ENCODE measurements at regions not wholly inside any gene's neighbourhood (a gene's known extent, or its start where the extent isn't known, plus 50 kb on each side); places are given as distances from the start of the nearest gene placed in this dataset.

- no peak for DNase-seq (ENCODE audit: low read depth, low spot score)
- intact Hi-C loops (cut with micrococcal nuclease): no loop called here
- POLR2A ChIA-PET: no interaction called here
Measured at GRCh38 chr20:10800288-10800687, 126.5 kb upstream of the JAG1 start.

DNA sequence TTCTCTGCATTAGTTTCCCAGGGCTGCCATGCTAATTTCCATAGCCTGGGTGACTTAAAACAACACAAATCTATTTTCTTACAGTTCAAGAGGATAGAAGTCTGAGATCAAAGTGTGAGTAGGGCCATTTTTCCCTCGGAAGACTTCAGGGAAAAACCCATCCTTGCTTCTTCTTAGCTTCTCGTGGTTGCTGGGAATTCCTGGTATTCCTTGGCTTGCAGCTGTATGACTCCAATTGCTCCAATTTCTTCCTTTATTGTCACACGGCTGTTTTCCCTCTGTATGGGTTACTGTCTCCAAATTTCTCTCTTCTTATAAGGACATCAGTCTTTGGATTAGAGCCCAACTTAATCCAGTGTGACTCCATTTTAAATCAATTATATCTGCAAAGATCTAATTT lies 128.4 kb upstream of the JAG1 start:
- Histone ChIP-seq H3K9me3 (ENCODE audit: control insufficient read depth in 1 of 2, insufficient read depth in 1 of 2, low read depth in 1 of 2, low read length in 2 of 2) (no peaks in the 10 kb centered on the region), H3K27me3 (ENCODE audit: insufficient read depth, low read length) (no peaks in the 10 kb centered on the region), H4K20me1 (ENCODE audit: insufficient read depth) (no peaks in the 10 kb centered on the region), H3K9me2 (ENCODE audit: insufficient read depth) (no peaks in the 10 kb centered on the region), H2AFZ (ENCODE audit: low read depth, low read length, poor library complexity, severe bottlenecking) (no peak overlapping the region), H3K36me3 (ENCODE audit: control insufficient read depth in 1 of 2, insufficient read depth in 2 of 2, low read length in 2 of 2) (no peaks in the 10 kb centered on the region), H3K27ac (ENCODE audit: low read depth, low read length) (no peak overlapping the region), H3K79me2 (ENCODE audit: insufficient read depth, low read length) (no peaks in the 10 kb centered on the region), H3K4me2 (ENCODE audit: low read length) (no peak overlapping the region), H3K9ac (ENCODE audit: low read length) (no peak overlapping the region), H3K4me1 (ENCODE audit: control insufficient read depth in 1 of 2, insufficient read depth in 2 of 2, low read length in 2 of 2) (no peaks in the 10 kb centered on the region), H3K4me3 (replicated peaks in 1 of 2; ENCODE audit: low read depth in 1 of 2, low read length in 2 of 2) (no peak overlapping the region)
- ChIA-PET POLR2A (no interaction called here), RAD21 (ENCODE audit: low non-redundant PET in 1 of 2, low total read pairs in 2 of 2, uncharacterized antibody in 2 of 2, unreplicated experiment in 2 of 2) (no interaction called here), CTCF (no interaction called here)
- BruUV-seq (replicated peaks): no TSS peak
- ATAC-seq (no peak), DNase-seq (ENCODE audit: low read depth, low spot score) (no peak)
- intact Hi-C loops (cut with micrococcal nuclease): no loop called here
- TF ChIP-seq, protein P1, sequence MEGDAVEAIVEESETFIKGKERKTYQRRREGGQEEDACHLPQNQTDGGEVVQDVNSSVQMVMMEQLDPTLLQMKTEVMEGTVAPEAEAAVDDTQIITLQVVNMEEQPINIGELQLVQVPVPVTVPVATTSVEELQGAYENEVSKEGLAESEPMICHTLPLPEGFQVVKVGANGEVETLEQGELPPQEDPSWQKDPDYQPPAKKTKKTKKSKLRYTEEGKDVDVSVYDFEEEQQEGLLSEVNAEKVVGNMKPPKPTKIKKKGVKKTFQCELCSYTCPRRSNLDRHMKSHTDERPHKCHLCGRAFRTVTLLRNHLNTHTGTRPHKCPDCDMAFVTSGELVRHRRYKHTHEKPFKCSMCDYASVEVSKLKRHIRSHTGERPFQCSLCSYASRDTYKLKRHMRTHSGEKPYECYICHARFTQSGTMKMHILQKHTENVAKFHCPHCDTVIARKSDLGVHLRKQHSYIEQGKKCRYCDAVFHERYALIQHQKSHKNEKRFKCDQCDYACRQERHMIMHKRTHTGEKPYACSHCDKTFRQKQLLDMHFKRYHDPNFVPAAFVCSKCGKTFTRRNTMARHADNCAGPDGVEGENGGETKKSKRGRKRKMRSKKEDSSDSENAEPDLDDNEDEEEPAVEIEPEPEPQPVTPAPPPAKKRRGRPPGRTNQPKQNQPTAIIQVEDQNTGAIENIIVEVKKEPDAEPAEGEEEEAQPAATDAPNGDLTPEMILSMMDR (IDR thresholded peaks at IDR 0.05 in 2 of 3, conservative IDR thresholded peaks at IDR 0.05 in 1 of 3; ENCODE audit: borderline replicate concordance in 1 of 3, insufficient read depth in 1 of 3, low read depth in 2 of 3, low read length in 2 of 3): no peak
- no peak for TF ChIP-seq EZH2phosphoT487 (IDR thresholded peaks at IDR 0.05; ENCODE audit: borderline replicate concordance)
- TF ChIP-seq JUND (IDR thresholded peaks at IDR 0.05): no peak
- TF ChIP-seq ZFX (IDR thresholded peaks at IDR 0.05): no peak
- TF ChIP-seq SIN3A (IDR thresholded peaks at IDR 0.05; ENCODE audit: low read depth): no peak
- TF ChIP-seq POLR2AphosphoS5 (IDR thresholded peaks at IDR 0.05; ENCODE audit: low read depth, low read length): no peak
- no peak for TF ChIP-seq SP1 (IDR thresholded peaks at IDR 0.05; ENCODE audit: low read depth)
- TF ChIP-seq, protein P2, sequence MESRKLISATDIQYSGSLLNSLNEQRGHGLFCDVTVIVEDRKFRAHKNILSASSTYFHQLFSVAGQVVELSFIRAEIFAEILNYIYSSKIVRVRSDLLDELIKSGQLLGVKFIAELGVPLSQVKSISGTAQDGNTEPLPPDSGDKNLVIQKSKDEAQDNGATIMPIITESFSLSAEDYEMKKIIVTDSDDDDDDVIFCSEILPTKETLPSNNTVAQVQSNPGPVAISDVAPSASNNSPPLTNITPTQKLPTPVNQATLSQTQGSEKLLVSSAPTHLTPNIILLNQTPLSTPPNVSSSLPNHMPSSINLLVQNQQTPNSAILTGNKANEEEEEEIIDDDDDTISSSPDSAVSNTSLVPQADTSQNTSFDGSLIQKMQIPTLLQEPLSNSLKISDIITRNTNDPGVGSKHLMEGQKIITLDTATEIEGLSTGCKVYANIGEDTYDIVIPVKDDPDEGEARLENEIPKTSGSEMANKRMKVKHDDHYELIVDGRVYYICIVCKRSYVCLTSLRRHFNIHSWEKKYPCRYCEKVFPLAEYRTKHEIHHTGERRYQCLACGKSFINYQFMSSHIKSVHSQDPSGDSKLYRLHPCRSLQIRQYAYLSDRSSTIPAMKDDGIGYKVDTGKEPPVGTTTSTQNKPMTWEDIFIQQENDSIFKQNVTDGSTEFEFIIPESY (IDR thresholded peaks at IDR 0.05; ENCODE audit: extremely low read depth, insufficient replicate concordance, low read length): no peak
- no peak for TF ChIP-seq EZH2 (IDR thresholded peaks at IDR 0.05)
- TF ChIP-seq RAD21 (IDR thresholded peaks at IDR 0.05; ENCODE audit: low read depth): no peak
- TF ChIP-seq YY1 (IDR thresholded peaks at IDR 0.05; ENCODE audit: extremely low read depth, insufficient replicate concordance, low read depth, low read length): no peak

More at GRCh38 chr20:10800288-10800687, 126.5 kb upstream of the JAG1 start:
- Histone ChIP-seq H2AFZ (ENCODE audit: low read depth, low read length, poor library complexity, severe bottlenecking) (no peak overlapping the region), H3K36me3 (ENCODE audit: control insufficient read depth in 1 of 2, insufficient read depth in 2 of 2, low read length in 2 of 2) (no peaks in the 10 kb centered on the region), H3K4me1 (ENCODE audit: control insufficient read depth in 1 of 2, insufficient read depth in 2 of 2, low read length in 2 of 2) (no peaks in the 10 kb centered on the region), H3K9me3 (ENCODE audit: control insufficient read depth in 1 of 2, insufficient read depth in 1 of 2, low read depth in 1 of 2, low read length in 2 of 2) (no peaks in the 10 kb centered on the region), H3K9ac (ENCODE audit: low read length) (no peak overlapping the region), H3K79me2 (ENCODE audit: insufficient read depth, low read length) (no peaks in the 10 kb centered on the region), H3K27me3 (ENCODE audit: insufficient read depth, low read length) (no peaks in the 10 kb centered on the region), H4K20me1 (ENCODE audit: insufficient read depth) (no peaks in the 10 kb centered on the region), H3K9me2 (ENCODE audit: insufficient read depth) (no peaks in the 10 kb centered on the region), H3K4me2 (ENCODE audit: low read length) (no peak overlapping the region), H3K27ac (ENCODE audit: low read depth, low read length) (no peak overlapping the region), H3K4me3 (replicated peaks in 1 of 2; ENCODE audit: low read depth in 1 of 2, low read length in 2 of 2) (no peak overlapping the region)
- TF ChIP-seq, protein P2 (IDR thresholded peaks at IDR 0.05; ENCODE audit: extremely low read depth, insufficient replicate concordance, low read length): no peak
- no peak for TF ChIP-seq ZFX (IDR thresholded peaks at IDR 0.05)
- no peak for TF ChIP-seq SP1 (IDR thresholded peaks at IDR 0.05; ENCODE audit: low read depth)
- TF ChIP-seq CEBPB (IDR thresholded peaks at IDR 0.05; ENCODE audit: low read depth): no peak
- TF ChIP-seq FOSL1 (IDR thresholded peaks at IDR 0.05; ENCODE audit: low read depth): no peak
- no peak for TF ChIP-seq EZH2phosphoT487 (IDR thresholded peaks at IDR 0.05; ENCODE audit: borderline replicate concordance)
- TF ChIP-seq ZNF274 (IDR thresholded peaks at IDR 0.05; ENCODE audit: low read depth, low read length): no peak
- no peak for TF ChIP-seq YY1 (IDR thresholded peaks at IDR 0.05; ENCODE audit: extremely low read depth, insufficient replicate concordance, low read depth, low read length)
- TF ChIP-seq ELF1 (IDR thresholded peaks at IDR 0.05; ENCODE audit: borderline replicate concordance, low read depth): no peak
- no TSS peak for BruUV-seq (replicated peaks)
- ChIA-PET RAD21 (ENCODE audit: low non-redundant PET in 1 of 2, low total read pairs in 2 of 2, uncharacterized antibody in 2 of 2, unreplicated experiment in 2 of 2) (no interaction called here), CTCF (no interaction called here)
- ATAC-seq: no peak
